ENCODE measurements at regions not wholly inside any gene's neighbourhood (a gene's known extent, or its start where the extent isn't known, plus 50 kb on each side); places are given as distances from the start of the nearest gene placed in this dataset.

GRCh38 chr2:64303250-64303649 lies 150.7 kb upstream of the LGALSL start:
- TF ChIP-seq ZNF70 (CRISPR knock-in tag; IDR thresholded peaks at IDR 0.05) (no peak), ARNTL (CRISPR knock-in tag; IDR thresholded peaks at IDR 0.05; ENCODE audit: borderline replicate concordance, low read depth) (no peak), RARB (CRISPR knock-in tag; IDR thresholded peaks at IDR 0.05) (no peak), OSR1 (CRISPR knock-in tag; IDR thresholded peaks at IDR 0.05) (no peak), GLIS3 (CRISPR knock-in tag; IDR thresholded peaks at IDR 0.05) (no peak), ZFP3 (CRISPR knock-in tag; IDR thresholded peaks at IDR 0.05) (no peak), BACH2 (CRISPR knock-in tag; IDR thresholded peaks at IDR 0.05; ENCODE audit: borderline replicate concordance) (no peak), TCF4 (CRISPR knock-in tag; IDR thresholded peaks at IDR 0.05; ENCODE audit: borderline replicate concordance) (no peak), TOX (CRISPR knock-in tag; IDR thresholded peaks at IDR 0.05; ENCODE audit: borderline replicate concordance) (no peak), ZNF8 (CRISPR knock-in tag; IDR thresholded peaks at IDR 0.05) (no peak), PATZ1 (CRISPR knock-in tag; IDR thresholded peaks at IDR 0.05; ENCODE audit: borderline replicate concordance) (no peak), ZNF565 (CRISPR knock-in tag; conservative IDR thresholded peaks at IDR 0.05; ENCODE audit: low read depth) (no peak), SNAI2 (CRISPR knock-in tag; IDR thresholded peaks at IDR 0.05) (no peak), PPARA (CRISPR knock-in tag; IDR thresholded peaks at IDR 0.05; ENCODE audit: borderline replicate concordance) (no peak), CSRNP3 (CRISPR knock-in tag; IDR thresholded peaks at IDR 0.05) (no peak), ISL1 (CRISPR knock-in tag; IDR thresholded peaks at IDR 0.05) (no peak), CSDC2 (CRISPR knock-in tag; IDR thresholded peaks at IDR 0.05) (no peak)
- no peak for ATAC-seq

GRCh38 chr2:64307421-64307820 lies 146.5 kb upstream of the LGALSL start:
- no peak for ATAC-seq
- TF ChIP-seq TCF4 (CRISPR knock-in tag; IDR thresholded peaks at IDR 0.05; ENCODE audit: borderline replicate concordance) = no peak
- TF ChIP-seq CSRNP3 (CRISPR knock-in tag; IDR thresholded peaks at IDR 0.05) = no peak
- TF ChIP-seq BACH2 (CRISPR knock-in tag; IDR thresholded peaks at IDR 0.05; ENCODE audit: borderline replicate concordance) = no peak

DNA sequence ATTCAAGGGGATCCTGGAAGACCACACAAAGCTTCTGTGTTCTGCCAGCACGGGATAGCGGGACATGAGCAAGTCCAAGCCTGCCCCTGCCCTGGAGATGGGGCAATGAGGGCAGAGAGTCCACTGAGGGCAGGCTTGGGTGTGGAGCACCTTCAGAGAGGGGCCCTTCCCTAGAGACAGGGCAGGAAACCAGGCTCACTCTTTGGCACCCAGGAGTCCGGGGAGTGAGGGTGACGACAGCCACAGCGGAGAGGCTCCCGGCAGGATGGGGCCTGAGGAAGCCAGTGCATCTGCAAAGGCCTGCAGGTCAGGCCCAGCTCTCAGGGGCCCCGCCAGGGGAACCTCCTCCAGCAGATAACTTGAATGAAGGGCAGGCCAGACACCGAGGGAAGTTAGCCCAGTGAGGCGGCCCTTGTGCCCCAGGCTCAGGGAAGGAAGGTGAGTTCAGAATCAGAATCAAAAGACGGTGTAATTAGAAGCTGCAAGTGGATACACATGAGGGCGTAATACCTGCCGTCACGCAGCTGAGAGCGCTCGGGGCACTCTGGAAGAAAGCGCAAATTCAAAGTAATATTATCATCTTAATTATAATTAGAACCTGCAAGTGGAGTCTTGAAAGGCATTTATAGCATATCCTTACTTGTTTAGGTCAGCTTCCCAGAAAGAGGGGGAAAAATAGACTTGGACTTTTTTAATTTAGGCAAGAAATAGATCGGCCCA lies 142.6 kb upstream of the LGALSL start:
- TF ChIP-seq TSHZ2 (CRISPR knock-in tag; IDR thresholded peaks at IDR 0.05) (no peak), ZNF8 (CRISPR knock-in tag; IDR thresholded peaks at IDR 0.05) (no peak), CSRNP3 (CRISPR knock-in tag; IDR thresholded peaks at IDR 0.05) (no peak), ZC3H10 (CRISPR knock-in tag; IDR thresholded peaks at IDR 0.05) (no peak), ZFP3 (CRISPR knock-in tag; IDR thresholded peaks at IDR 0.05) (no peak), OSR1 (CRISPR knock-in tag; IDR thresholded peaks at IDR 0.05) (no peak), GLIS3 (CRISPR knock-in tag; IDR thresholded peaks at IDR 0.05) (no peak), CSDC2 (CRISPR knock-in tag; IDR thresholded peaks at IDR 0.05) (no peak), ZNF565 (CRISPR knock-in tag; conservative IDR thresholded peaks at IDR 0.05; ENCODE audit: low read depth) (no peak), RARB (CRISPR knock-in tag; IDR thresholded peaks at IDR 0.05) (no peak), ARNTL (CRISPR knock-in tag; IDR thresholded peaks at IDR 0.05; ENCODE audit: borderline replicate concordance, low read depth) (no peak)
- no peak for ATAC-seq

All from SK-N-SH treated with all-trans-retinoic acid at 6 μM for 48 hours (cell line).